Hematopoietic multipotent progenitor cell treated with erythropoietin and hydrocortisone succinate and interleukin-3 and kit ligand, for 17 days (in vitro differentiated cells): ENCODE measurements at regions not wholly inside any gene's neighbourhood (a gene's known extent, or its start where the extent isn't known, plus 50 kb on each side); places are given as distances from the start of the nearest gene placed in this dataset.

ENCODE experiments used
- DNase-seq: peaks from one replicate; pipeline ENCODE4 v3.0.0-alpha.2; 2015; ENCODE audit warnings: low spot score

DNA sequence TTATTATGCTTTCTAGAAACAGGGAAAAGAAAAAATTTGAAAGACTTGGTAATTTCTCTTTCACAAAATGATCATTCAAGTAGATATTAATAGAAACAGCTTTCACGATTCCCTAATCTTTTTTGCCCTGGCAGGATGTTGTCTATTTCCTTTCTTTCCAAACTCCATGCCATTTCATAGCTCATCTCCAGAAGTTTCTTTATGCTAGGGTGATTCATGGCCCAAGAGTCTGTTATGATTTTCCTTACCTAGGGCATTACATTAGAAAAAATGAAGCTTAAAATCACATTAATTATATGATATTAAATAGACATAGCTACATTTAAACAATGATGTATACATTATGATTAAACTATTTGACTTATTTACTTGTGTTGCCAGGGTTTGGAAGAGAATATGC is 762.1 kb downstream of the LTN1 start:
- no peak for DNase-seq

DNA sequence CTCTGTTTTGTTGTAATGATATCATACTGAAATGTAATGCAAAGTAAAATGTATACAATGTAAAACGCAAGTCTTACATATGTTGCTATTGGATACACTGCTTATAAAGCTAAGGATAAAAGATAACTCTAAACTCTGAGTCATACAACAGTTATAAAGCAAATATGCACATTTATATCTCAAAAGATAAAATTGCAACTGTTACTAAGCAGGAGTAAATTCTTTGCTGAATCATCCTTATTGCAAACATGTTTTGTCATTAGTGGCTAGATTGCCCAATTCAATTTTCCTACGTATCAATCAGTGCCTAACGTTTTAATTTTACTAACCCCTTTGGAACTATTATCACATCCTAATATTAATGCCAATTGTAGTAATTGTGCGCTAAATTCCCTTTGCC is 762.9 kb downstream of the LTN1 start:
- DNase-seq = no peak

DNA sequence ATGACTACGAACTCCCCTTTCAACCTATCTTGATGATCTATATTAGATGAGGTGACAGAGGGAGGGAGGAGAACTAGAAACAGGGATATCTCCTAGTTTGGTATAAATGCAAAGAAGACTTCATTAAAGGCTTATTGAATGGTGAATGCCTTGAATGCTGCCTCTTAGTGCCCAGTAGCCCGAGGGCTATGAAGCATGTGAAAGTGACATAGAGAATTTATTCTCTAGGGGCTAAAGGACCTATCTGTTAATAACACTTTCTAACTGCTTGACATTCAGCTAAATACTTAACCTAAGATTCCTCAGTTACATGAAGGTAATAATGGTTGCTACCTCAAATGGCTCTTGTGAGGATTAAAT is 764.1 kb downstream of the LTN1 start:
- no peak for DNase-seq

DNA sequence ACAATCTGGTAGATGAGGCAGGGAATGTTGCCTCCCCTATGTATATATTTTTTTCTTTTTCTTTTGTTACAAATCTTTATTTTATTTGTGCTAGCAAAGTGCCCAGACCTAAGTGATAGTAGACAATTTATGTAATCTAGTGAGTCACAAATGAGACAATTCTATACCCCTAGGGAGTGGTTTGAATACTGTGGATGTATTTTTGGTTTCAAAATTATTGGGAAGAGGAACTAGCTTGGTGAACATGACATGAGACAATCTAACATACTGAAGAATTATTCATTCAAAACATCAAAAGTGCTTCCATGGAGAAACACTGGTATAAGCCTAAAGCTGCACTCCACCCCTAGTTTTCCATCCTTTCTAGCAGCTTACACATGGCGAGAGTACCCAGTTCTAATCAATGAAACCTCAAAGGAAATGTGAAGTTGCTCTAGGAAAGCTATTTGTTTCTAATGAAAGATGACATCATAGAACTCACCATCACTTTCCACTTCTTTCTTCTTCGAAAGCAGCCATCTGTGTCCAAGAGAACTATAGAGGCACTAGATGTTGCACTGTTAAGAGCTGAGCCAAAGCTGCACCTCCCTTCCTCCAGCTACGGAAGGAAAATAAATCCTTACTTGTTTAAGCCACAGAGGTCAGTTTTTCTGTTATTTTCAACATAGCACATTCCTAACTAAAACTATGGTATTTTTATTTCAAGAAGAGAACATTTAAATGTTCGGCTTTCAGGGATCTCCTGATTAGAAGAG is 764.6 kb downstream of the LTN1 start:
- DNase-seq = no peak

DNA sequence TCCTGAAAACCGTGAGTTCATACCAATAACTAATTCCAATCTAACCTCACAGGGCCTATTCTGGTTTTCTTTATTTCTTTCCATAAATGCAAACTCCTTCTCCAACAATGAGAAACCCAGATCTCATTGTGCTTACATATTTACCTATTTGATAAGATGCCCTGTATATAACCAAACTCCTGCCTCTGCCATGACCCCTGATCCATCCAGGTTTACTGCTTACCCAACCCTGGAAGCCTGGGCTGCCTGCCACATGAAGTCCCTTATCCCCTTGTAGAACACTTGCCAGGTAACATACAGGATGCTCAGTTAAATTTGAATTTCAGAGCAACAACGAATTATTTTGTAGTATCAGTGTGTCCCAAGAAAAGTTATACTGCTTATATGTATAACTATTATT is 766.1 kb downstream of the LTN1 start:
- DNase-seq = no peak

DNA sequence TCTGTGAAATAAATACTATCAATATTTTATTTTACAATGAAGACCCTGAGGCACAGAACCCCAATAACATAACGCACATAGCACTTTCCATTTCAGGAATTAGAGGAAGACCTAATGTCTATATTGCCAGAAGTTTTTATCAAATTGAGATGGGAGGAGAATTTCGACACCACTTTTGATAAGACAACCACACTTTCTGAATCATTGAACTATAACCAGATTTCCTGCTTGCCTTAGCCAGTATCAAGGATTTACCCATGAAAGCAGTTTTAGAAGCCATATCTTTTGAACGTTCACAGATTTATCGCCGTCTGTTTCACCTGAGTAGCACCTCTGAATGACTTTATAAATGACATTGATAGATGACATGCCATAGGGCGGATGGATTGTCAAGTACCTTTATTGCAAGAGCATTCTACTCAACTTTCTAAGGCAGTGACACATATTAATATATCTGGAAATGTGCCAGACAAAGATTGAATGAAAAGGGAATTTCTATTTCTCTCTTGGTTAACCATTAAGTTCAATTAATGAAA is 768.4 kb downstream of the LTN1 start:
- no peak for DNase-seq

DNA sequence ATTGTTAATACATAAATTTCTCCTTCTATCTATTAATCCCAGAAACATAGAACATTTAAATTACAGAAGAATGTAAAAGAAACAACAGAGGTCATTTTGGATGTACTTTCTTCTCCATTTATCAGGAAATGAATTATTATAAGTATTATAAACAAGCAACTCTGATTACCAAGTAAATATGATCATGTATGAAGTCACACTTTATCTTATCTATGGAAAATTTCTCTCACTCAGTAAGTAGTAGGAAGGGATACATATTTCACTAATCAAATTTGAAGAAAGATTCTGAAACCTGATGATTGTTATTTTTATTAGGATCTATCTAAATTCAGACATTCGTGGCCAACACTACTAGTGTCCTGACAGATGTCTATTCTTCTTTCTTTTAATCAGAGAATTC is 770.7 kb downstream of the LTN1 start:
- no peak for DNase-seq

DNA sequence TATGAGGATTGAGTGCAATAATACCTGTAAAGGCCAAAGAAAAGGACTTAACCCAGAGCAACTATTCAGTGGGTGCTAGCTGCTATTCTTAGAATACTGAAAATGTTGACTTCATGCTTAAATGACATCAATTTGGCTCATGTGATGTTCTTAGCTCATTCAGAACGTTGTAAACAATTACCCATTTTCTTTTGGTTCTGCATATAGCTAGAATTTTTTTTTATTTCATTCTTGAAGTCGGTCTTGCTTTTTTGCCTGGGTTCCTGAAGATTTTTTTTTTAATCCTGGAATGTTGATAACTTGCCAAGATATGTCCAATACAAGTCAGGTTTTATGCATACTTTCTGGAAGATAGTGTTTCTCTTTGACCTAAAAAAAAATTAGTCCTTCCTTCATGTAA is 772.0 kb downstream of the LTN1 start:
- DNase-seq = no peak

DNA sequence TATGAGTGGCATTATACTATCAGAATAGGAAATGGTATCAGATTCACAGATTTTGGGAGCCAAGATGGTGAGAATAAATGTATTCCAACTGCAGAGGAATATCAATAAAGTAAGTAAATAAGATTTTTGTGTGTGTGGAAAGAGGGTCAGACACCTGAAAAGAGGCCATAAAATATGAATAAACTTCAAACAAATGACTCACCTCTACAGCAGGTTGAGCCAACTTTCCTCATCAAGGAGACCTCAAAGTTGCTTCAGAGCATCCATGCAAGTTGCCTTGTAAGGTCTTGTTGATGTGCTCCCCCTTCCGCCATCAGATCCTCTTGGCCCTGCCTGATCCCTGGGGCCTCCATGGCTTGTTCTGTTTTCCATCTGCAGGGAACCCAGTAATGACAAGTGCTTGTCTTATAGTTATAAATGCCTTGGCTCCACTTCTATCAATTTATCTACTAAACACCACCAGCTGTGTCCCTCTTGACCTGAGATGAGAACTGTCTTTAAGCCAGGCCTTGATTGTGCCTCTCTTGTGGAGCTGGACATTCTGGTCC is 775.6 kb downstream of the LTN1 start:
- DNase-seq = no peak

DNA sequence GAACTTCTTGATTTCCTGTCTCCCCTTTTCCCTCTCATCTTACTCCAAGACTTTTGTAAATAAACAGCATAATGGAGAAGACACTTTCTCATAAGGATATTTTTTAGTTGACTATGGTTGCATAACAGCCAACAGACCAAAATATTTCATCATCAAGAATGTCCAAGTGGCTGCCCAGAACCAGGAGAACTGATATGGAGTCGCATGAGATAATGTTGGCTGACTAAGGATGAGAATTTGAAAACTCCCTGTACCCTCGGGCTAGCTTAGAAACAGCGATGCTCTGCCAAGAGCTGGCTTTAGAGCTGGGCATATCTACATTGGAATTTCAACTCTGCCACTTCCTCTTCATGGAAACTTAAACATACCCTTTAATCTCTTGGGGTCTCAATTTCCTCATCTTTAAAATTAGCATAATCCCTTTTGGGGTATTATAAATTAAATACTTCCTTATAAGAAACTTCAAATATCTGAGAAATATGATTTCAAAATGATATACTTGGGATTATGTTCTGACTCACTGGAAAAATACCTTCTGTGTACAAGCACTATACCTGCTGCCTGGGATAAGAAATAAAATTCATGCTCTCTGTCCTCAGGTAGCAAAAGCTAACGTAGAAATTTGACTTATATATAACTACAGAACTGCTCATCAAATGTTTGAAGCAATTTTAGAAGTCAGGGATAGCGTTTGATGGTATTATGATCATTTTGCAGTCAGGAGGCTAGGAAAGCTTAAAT is 777.3 kb downstream of the LTN1 start:
- no peak for DNase-seq

DNA sequence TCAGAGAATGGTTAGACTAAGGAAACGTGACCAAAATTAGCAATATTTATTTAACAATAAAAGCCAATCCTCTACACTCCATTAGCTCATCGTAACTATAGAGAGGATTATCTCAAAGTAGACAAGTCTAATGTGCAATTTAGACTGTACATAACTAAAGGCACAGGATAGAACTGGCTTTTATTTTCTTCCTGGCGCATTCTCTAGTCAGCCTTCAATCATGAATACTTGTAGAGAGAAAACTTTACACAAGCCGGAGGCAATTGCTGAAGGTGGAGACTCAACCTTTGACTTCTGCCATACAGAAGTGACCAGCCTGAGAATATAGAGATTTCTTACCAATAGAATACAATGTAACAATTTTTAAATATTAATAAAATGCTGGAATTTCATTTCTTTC is 777.9 kb downstream of the LTN1 start:
- DNase-seq = no peak

DNA sequence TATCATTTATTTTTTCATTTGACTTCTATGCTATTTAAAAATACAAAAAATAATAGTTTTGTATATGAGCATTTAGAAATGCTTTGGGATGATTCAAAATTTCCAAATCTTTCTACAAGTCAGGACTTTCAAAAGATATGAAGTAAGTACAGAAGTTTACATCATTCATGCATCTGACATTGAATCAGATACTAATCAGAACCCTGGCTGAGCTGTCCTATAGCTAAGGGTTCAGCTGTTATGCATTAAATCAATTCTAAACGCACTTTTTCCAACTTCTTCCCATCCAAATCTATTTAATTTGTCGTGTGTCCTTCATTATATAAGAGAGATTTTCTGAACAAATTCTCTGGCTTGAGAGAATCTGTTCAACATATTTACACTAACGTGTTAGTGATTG is 779.4 kb downstream of the LTN1 start:
- no peak for DNase-seq

DNA sequence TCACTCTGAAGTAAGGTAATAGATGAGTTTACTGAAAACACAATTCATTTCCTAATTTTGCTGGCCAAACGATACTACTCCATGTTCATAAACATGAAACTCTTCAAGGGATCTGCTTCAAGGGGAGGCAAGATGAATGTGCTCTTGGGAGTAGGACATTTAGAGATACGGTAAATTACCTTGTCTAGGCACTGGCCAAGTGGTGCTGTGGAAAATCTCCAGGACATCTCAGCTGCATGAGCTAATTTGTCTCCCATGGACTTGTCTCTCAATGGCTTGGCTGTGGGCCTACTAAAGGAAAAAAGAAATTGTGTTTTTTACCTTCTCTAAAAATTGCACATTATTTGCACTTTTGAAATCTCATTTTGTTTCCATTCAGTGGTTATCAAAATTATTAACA is 780.6 kb downstream of the LTN1 start:
- no peak for DNase-seq

DNA sequence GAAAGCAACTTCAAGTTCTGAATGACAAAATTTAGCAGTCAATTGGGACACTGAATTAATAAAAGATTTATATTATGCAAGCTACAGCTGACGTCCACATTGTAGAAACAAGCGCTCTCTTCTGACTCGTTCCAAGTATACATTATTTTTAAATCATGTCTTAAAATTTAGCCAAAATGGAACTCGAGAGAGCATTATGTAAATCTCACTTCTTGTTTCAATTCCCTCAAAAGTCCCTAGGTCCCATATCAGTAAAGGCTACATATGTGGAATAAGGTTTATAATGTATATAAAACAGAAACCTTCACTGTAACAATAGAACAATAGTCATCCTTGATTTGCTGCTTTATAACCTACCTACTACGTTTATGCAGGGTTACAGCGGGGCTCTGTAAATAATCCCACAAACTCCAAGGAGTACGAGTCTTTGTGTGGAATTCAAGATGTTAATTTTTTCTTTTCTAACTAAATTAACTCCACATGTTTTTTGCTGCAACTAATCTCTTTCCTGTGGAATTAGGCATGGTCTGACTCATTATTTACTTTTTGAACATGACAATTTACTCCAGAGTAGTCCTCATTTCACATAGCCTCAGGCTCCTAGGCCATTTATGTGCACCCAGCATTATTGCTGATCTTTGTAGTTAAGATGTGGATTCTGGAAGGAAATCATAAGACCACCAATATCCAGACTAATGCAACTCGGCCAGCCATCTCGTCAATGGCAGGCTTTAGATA is 785.1 kb downstream of the LTN1 start:
- no peak for DNase-seq

DNA sequence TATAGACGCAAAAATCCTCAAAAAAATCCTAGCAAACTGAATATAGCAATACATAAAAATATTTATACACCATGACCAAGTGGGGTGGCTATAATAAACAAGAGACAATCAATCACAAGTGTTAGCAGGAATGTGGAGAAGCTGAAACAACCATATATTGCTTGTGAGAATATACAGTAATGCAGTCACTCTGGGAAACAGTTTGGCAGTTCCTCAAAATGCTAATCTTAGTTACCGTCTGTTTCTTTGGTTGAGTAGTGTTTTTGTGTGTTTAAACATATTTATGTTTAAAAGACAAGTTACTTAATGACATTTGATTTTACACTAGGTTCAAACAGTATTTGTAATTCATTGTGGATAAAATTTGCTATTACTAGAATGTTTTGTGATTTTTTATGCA is 792.0 kb downstream of the LTN1 start:
- DNase-seq = no peak

DNA sequence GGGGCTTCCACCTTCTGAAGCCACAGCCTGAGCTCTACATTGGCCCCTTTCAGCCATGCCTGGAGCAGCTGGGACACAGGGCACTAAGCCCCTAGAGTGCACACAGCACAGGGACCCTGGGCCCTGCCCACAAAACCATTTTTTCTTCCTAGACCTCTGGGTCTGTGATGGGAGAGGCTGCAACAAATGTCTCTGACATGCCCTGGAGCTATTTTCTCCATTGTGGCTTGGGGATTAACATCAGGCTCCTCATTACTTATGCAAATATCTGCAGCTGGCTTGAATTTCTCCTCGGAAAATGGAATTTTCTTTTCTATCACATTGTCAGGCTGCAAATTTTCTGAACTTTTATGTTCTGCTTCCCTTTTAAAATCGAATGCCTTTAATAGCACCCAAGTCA is 795.7 kb downstream of the LTN1 start:
- DNase-seq = no peak

DNA sequence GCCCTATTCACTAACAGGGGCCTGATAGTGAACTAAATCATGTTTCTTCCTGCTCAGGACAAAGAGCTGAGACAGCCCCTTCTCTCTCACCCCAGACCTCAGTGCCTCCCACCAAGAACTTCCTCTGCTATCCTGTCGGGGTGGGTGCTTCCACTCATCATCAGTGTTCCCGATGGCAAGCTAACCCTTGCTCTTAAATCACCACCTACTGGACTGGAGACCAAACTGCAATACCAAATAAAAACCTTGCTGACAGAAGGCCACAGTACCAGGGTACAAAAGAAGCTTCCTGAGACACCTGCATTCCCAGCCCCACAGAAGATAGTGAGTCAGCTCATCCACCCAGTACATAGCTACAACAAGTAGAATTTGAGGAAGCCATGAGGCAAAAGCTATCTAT is 799.5 kb downstream of the LTN1 start:
- no peak for DNase-seq

DNA sequence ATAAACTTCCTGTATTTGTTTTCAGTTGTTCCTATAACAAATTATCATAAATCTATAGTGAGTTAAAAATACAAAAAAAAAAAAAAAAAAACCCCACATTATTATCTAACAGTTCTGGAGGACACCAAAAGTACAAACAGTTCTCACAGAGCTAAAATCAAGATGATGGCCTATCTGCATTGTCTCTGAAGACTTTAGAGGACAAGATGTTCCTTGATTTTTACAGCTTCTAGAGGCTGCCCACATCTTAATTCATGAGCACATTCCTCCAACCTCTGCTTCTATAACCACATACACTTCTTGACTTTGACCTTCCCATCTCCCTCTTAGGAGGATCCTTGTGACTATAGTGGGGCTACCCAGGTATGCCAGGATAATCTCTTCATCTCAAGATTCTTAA is 806.1 kb downstream of the LTN1 start:
- no peak for DNase-seq

DNA sequence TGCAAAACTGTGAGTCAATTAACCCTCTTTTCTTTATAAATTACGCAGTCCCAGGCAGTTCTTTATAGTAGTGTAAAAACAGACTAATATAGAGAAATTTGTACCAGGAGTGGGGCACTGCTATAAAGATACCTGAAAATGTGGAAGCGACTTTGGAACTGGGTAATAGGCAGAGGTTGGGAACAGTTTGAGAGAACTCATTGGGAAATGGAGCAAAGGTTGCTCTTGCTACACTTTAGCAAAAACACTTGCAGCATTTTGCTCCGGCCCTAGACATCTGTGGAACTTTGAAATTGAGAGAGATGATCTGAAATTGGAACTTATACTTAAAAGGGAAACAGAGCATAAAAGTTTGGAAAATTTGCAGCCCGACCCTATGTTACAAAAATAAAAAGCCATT is 810.9 kb downstream of the LTN1 start:
- no peak for DNase-seq

DNA sequence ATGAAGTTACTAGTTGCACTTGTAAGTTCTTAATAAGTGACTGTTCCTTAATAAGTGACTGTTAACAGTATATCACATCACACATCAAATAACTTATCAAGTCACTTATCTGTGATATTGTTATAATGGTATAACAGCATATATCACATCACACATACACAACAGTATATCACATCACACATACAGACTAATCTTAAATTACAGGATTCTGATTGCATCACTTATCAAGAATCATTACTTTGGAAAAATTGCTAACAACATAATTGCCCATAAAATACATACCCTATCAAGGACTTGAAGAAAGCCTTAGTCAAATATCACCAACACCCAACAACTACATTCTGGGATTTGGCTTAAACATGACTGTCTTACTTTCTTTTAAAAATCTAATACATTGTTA is 813.5 kb downstream of the LTN1 start:
- DNase-seq = no peak

DNA sequence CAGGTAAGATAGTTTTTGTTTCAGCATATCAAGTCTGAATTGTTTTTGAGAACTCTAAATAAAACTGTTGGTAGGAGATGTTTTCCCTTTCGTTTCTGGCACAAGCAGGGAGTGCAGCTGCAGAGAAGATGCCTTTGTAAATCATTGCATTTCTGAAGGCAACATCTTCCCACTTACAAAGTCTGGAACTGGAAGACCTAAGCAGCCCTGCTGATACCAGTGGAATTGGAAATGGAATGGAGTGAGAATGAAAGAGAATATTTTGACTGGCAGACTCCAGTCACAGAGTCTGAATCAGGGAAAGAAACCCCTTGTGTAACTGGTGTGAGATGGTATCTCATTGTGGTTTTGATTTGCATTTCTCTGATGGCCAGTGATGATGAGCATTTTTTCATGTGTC is 815.6 kb downstream of the LTN1 start:
- DNase-seq = no peak

DNA sequence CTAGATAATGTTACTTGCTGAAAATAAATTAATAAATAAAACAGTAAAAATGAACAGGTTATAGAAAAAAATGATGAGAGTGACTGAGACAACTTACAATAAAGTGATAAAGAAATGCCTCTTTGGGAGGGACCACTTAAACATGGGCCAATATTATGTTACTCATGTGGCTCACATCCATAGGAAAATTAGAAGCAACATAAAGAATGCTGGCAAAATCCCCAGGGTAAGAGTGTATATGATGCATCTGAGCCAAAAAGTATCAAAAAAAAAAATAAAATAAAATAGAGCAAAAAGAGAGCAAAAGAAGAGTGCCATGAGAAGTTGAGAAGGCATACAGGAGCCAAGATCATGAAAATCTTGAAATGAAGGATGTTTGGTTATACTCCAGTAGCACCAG is 818.0 kb downstream of the LTN1 start:
- DNase-seq = no peak

DNA sequence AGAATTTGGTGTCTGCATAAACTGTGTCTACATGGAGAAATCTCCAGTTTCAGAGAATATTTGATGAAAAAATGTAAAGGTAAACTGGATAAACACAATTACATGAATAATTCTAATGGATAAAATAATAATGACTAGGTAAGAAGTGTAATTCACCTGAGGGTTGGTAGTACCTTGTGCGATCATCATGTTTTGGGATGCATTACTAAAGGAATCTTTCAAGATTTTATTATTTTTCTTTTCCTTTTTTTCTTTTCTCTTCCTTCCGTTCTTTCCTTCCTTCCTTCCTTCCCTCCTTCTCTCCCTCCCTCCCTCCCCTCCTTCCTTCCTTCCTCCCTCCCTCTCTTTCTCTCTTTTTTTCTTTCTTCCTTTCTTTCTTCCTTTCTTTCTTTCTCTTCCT is 818.7 kb downstream of the LTN1 start:
- no peak for DNase-seq
